ENCODE measurements at regions not wholly inside any gene's neighbourhood (a gene's known extent, or its start where the extent isn't known, plus 50 kb on each side); places are given as distances from the start of the nearest gene placed in this dataset.
"Not testable (repeated sequence)": the region's sequence is repeated elsewhere in the genome, so short reads cannot be mapped to it uniquely, and the experiment has no call there.

GRCh38 chr1:214095896-214096295 lies 108.1 kb downstream of the PROX1 start:
- DNase-seq = not testable (repeated sequence)

GRCh38 chr1:214101246-214101645 lies 113.5 kb downstream of the PROX1 start:
- no peak for DNase-seq

GRCh38 chr1:214101828-214102227 lies 114.1 kb downstream of the PROX1 start:
- no peak for DNase-seq

- DNase-seq = no peak
Observed at GRCh38 chr1:214102907-214103306, 115.1 kb downstream of the PROX1 start.

- DNase-seq = no peak
Observed at GRCh38 chr1:214103778-214104177, 116.0 kb downstream of the PROX1 start.

GRCh38 chr1:214106375-214106774 lies 118.6 kb downstream of the PROX1 start:
- DNase-seq = no peak

GRCh38 chr1:214107322-214108096 lies 119.7 kb downstream of the PROX1 start:
- DNase-seq = no peak

- DNase-seq = no peak
Observed at GRCh38 chr1:214108097-214108446, 120.3 kb downstream of the PROX1 start.

GRCh38 chr1:214111796-214112195 lies 124.0 kb downstream of the PROX1 start:
- DNase-seq = no peak

- DNase-seq = no peak
Observed at GRCh38 chr1:214116258-214116657, 128.5 kb downstream of the PROX1 start.

GRCh38 chr1:214117780-214118179 lies 130.0 kb downstream of the PROX1 start:
- DNase-seq = no peak

- peak; percentile 10 for DNase-seq
Observed at GRCh38 chr1:214120191-214120590, 132.4 kb downstream of the PROX1 start.

- DNase-seq = no peak
Observed at GRCh38 chr1:214120951-214121350, 133.2 kb downstream of the PROX1 start.

- no peak for DNase-seq
Observed at GRCh38 chr1:214122110-214122509, 134.3 kb downstream of the PROX1 start.

- DNase-seq = peak; percentile 84
Observed at GRCh38 chr1:214123061-214123784, 135.4 kb downstream of the PROX1 start.

- DNase-seq = no peak
Observed at GRCh38 chr1:214124281-214124805, 136.6 kb downstream of the PROX1 start.

- no peak for DNase-seq
Observed at GRCh38 chr1:214124915-214125314, 137.1 kb downstream of the PROX1 start.

- DNase-seq = no peak
Observed at GRCh38 chr1:214125819-214126218, 138.0 kb downstream of the PROX1 start.

- no peak for DNase-seq
Observed at GRCh38 chr1:214126697-214127146, 138.9 kb downstream of the PROX1 start.

- no peak for DNase-seq
Observed at GRCh38 chr1:214127705-214128104, 139.9 kb downstream of the PROX1 start.

- DNase-seq = no peak
Observed at GRCh38 chr1:214135886-214136285, 145.1 kb upstream of the SMYD2 start.

- DNase-seq = no peak
Observed at GRCh38 chr1:214136324-214136919, 144.5 kb upstream of the SMYD2 start.

GRCh38 chr1:214141486-214141885 lies 139.5 kb upstream of the SMYD2 start:
- no peak for DNase-seq
